Body of pancreas (tissue), 4 donors: ENCODE measurements at regions not wholly inside any gene's neighbourhood (a gene's known extent, or its start where the extent isn't known, plus 50 kb on each side); places are given as distances from the start of the nearest gene placed in this dataset.
"Not testable (repeated sequence)": the region's sequence is repeated elsewhere in the genome, so short reads cannot be mapped to it uniquely, and the experiment has no call there.

ENCODE experiments used
- POLR2A ChIP-seq, 3 donors: fragments of 450-650 bp; IDR thresholded peaks; one replicate each; pipeline ENCODE4 v1.6.1; 2016; ENCODE audit warnings: antibody characterized with exemption in 3 of 3, mild to moderate bottlenecking in 2 of 3
- TF ChIP-seq, protein P1 (sequence below), 7 experiments: fragments of 450-650 bp in 4 of 7; fragments of 200-600 bp in 3 of 7; sonication (generic) in 3 of 7; IDR thresholded peaks; one replicate each; pipeline ENCODE4 v1.5.1; 2016 to 2019; ENCODE audit warnings: antibody characterized with exemption in 7 of 7

DNA sequence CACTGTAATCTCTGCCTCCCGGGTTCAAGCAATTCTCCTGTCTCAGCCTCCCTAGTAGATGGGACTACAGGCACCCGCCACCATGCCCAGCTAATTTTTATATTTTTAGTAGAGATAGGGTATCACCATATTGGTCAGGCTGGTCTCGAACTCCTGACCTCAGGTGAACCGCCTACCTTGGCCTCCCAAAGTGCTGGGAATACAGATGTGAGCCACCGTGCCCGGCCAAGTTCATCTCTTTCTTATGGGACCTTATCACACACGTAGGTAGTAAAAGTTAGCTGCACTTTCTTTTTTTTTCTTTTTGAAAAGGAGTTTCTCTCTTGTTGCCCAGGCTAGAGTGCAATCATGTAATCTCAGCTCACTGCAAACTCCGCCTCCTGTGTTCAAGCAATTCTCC lies 569.9 kb upstream of the CNTNAP5 start:
- TF ChIP-seq, protein P1, sequence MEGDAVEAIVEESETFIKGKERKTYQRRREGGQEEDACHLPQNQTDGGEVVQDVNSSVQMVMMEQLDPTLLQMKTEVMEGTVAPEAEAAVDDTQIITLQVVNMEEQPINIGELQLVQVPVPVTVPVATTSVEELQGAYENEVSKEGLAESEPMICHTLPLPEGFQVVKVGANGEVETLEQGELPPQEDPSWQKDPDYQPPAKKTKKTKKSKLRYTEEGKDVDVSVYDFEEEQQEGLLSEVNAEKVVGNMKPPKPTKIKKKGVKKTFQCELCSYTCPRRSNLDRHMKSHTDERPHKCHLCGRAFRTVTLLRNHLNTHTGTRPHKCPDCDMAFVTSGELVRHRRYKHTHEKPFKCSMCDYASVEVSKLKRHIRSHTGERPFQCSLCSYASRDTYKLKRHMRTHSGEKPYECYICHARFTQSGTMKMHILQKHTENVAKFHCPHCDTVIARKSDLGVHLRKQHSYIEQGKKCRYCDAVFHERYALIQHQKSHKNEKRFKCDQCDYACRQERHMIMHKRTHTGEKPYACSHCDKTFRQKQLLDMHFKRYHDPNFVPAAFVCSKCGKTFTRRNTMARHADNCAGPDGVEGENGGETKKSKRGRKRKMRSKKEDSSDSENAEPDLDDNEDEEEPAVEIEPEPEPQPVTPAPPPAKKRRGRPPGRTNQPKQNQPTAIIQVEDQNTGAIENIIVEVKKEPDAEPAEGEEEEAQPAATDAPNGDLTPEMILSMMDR (IDR thresholded peaks at IDR 0.05) = not testable (repeated sequence)
- not testable (repeated sequence) for TF ChIP-seq POLR2A (IDR thresholded peaks at IDR 0.05)
